ENCODE measurements at regions not wholly inside any gene's neighbourhood (a gene's known extent, or its start where the extent isn't known, plus 50 kb on each side); places are given as distances from the start of the nearest gene placed in this dataset.
"Not testable (repeated sequence)": the region's sequence is repeated elsewhere in the genome, so short reads cannot be mapped to it uniquely, and the experiment has no call there.

DNA sequence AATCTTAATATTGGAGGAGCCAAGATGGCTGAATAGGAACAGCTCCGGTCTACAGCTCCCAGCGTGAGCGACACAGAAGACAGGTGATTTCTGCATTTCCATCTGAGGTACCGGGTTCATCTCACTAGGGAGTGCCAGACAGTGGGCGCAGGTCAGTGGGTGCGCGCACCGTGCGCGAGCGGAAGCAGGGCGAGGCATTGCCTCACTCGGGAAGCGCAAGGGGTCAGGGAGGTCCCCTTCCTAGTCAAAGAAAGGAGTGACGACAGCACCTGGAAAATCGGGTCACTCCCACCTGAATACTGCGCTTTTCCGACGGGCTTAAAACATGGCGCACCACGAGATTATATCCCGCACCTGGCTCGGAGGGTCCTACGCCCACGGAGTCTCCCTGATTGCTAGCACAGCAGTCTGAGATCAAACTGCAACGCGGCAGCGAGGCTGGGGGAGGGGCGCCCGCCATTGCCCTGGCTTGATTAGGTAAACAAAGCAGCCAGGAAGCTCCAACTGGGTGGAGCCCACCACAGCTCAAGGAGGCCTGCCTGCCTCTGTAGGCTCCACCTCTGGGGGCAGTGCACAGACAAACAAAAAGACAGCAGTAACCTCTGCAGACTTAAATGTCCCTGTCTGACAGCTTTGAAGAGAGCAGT, 383.9 kb upstream of the CDIN1 start:
- not testable (repeated sequence) for DNase-seq

GRCh38 chr15:36208868-36209582, 370.4 kb upstream of the CDIN1 start:
- DNase-seq = no peak

- DNase-seq = no peak
Observed at GRCh38 chr15:36210426-36210825, 369.0 kb upstream of the CDIN1 start.

GRCh38 chr15:36218322-36218721, 361.1 kb upstream of the CDIN1 start:
- no peak for DNase-seq

DNA sequence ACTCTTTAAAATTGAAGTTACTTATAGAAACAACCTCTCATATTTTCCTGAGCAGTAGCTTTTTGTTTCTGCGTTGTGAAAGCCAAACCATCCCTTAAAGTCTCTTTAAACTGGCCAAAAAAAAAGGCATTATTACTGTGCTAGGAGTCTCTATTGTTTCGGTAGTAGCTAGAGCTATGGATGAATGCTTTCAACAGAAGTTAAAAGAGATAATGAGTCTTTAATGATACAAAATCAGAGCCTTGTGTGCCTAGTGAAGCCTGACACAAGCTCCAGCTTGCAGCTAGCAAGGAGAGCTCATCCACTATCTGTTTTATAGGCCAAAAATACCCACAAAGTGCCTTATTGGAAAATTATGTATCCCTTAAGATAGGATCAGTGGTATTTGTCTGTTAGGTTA, 360.4 kb upstream of the CDIN1 start:
- DNase-seq = no peak

DNA sequence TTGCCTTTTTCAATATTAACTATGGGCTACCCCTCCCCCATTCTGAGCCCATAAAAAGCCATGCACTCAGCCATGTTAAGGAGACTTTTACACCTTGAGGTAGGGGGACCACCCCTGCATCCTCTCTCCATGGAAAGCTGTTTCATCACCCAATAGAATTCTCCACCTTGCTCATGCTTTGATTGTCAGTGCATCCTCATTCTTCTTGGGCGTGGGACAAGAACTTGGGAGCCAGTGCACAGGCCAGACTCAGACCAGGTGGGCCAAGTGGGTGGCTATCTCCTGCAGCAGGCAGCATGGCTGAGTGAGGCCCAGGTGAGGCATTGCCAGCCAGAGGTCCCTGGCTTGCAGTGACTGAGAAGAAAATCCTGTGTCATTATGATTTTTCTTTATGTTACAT, 357.4 kb upstream of the CDIN1 start:
- no peak for DNase-seq

- no peak for DNase-seq
Observed at GRCh38 chr15:36230776-36231175, 348.6 kb upstream of the CDIN1 start.

GRCh38 chr15:36232491-36232890, 346.9 kb upstream of the CDIN1 start:
- no peak for DNase-seq

GRCh38 chr15:36234743-36235142, 344.7 kb upstream of the CDIN1 start:
- DNase-seq = no peak

GRCh38 chr15:36235173-36235572, 344.3 kb upstream of the CDIN1 start:
- DNase-seq = no peak

- DNase-seq = no peak
Observed at GRCh38 chr15:36239509-36239908, 339.9 kb upstream of the CDIN1 start.

DNA sequence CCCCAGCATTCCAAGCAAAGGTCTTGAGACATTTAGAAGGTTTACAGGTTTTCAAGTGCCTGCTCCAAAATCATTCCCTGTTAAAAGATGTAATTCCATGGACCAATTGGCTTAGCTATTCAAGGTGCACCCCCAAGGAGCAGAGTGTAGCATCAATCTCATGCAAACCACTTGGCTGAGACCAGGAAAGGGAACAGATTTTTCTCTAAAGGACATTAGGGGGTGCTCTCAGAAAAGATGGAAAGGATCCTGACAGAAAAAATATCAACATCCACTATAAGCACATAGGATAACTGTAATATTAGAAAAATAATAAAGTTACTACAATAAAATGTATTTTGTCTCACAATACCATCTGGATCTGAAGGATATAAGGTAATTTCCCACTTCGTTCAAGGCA, 328.0 kb upstream of the CDIN1 start:
- no peak for DNase-seq

GRCh38 chr15:36252146-36252711, 327.2 kb upstream of the CDIN1 start:
- DNase-seq = no peak

DNA sequence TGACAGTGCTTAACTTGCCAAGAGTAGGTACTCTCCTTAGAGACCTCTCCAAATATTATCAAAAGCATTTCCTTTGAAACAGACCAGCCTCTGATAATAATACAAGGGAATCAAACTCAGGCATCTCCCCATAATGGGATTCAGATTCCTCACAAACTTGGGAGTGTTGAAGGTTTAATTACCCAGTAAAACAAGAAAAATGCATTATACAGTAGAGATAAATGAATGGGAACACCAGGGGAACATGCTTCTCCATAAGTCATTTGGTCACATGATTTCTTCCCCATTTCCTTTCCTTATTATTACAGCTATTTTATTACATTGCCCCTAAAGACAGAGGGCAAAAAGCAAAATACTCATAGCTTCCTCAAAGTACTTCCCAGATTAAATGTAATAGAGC, 325.0 kb upstream of the CDIN1 start:
- DNase-seq = no peak

DNA sequence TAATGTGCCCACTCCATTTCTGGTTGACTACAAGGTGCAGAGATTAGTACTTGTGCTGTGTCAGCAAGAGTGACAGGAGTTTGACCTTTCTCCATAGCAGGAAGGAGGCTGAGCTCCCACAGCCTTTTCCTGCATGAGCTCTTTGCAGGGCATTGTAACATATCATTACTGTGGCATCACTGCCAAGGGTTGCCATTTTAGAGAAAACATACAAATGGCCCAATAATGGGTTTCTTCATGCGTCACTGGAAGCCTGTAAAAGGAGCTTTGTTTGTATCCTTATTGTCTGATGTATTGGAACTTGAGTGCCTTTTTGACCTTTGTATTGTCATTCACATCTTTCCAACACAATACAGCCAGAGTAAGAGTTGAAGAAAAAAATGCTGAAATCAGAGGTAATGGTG, 323.0 kb upstream of the CDIN1 start:
- DNase-seq = no peak

DNA sequence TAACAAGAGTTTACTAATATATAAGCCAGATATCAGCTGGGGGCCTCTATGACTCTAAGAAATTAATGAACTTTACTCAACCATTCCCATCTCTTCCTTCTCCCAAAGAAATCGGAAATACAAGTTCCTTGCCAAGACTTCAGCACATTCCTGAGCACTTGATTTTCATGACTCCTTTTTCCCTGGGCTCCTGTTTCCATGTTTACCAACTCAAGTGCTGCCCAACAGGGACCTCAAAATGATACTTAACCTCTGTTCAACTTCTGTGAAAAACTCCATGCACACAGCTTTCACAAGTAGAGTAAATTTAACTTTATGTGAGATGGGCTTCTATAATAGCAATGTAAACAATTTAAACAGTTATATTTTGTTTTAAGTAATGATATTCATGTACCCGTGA, 315.8 kb upstream of the CDIN1 start:
- no peak for DNase-seq

GRCh38 chr15:36265422-36265821, 314.0 kb upstream of the CDIN1 start:
- DNase-seq = no peak

GRCh38 chr15:36271048-36271447, 308.4 kb upstream of the CDIN1 start:
- DNase-seq = no peak

- no peak for DNase-seq
Observed at GRCh38 chr15:36275656-36276055, 303.8 kb upstream of the CDIN1 start.

DNA sequence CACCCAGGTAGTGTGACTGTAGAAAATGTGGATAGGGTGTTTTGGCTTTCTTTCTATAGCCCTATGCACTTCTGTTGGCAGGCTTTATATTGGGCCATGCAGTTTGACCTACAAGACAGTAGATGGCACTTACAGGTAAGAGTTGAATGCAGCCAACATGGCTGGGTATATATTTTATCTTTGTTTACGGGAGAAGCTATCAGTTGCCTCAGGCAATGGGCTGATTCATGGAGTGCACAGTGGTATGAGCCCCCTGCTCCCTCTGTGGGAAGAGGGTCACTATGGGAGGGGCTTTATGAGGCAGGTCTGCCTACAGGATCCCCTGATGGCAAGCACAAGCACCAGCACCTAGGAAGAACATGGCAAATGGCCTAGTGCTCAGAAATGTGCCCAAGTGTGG, 301.2 kb upstream of the CDIN1 start:
- DNase-seq = no peak

DNA sequence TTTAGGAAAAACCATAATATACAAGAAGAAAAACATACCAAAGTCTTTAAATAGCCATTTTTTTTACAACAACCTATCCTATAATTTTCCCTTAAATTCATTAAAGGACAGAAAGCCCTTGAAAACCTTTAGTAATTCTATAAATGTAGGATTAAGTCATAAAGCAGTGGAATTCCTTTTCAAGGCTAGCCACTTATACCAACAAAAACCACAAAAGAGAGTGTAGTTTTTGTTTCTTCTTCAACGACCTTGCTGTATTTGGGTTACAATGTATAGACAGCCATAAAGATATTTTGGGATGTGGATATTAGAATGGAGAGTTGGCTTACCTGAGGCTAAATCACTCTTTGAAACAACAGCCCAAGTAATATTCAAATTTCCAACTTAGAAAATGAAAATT, 296.6 kb upstream of the CDIN1 start:
- DNase-seq = no peak

- no peak for DNase-seq
Observed at GRCh38 chr15:36284911-36285310, 294.5 kb upstream of the CDIN1 start.

DNA sequence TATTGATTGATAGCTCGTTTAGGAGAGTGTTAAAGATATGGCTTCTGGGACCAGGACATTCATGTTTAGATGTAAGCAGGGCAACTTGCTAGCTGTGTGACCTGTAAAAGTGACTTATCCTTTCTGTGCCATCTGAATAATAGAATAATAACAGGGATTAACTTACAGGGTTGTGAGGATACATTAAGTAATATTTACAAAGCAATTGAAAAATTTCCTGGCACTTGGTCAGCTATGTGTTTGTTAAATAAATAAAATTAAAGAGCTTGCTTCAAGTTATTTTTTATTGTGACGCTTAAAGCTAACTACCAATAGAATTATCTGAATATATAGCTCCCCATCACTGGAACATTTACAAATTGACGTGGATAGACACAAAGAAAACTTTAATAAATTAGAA, 287.9 kb upstream of the CDIN1 start:
- no peak for DNase-seq

- no peak for DNase-seq
Observed at GRCh38 chr15:36294359-36294758, 285.1 kb upstream of the CDIN1 start.

- no peak for DNase-seq
Observed at GRCh38 chr15:36301947-36302346, 277.5 kb upstream of the CDIN1 start.

Measured in NCI-H1930 (cell line).